ENCODE measurements at regions not wholly inside any gene's neighbourhood (a gene's known extent, or its start where the extent isn't known, plus 50 kb on each side); places are given as distances from the start of the nearest gene placed in this dataset.
"Not testable (repeated sequence)": the region's sequence is repeated elsewhere in the genome, so short reads cannot be mapped to it uniquely, and the experiment has no call there.

- no peak for DNase-seq
Measured at GRCh38 chr18:1505856-1506255, 601.2 kb downstream of the ADCYAP1 start.

- DNase-seq = no peak
Measured at GRCh38 chr18:1510542-1511179, 606.0 kb downstream of the ADCYAP1 start.

- no peak for DNase-seq
Measured at GRCh38 chr18:1511619-1512311, 607.1 kb downstream of the ADCYAP1 start.

GRCh38 chr18:1513519-1513918 lies 608.8 kb downstream of the ADCYAP1 start:
- DNase-seq = no peak

- not testable (repeated sequence) for DNase-seq
Measured at GRCh38 chr18:1521588-1522248, 617.0 kb downstream of the ADCYAP1 start.

GRCh38 chr18:1522249-1522615 lies 617.6 kb downstream of the ADCYAP1 start:
- DNase-seq = no peak

GRCh38 chr18:1526991-1527390 lies 622.3 kb downstream of the ADCYAP1 start:
- no peak for DNase-seq

- DNase-seq = no peak
Measured at GRCh38 chr18:1527805-1528204, 623.1 kb downstream of the ADCYAP1 start.

- no peak for DNase-seq
Measured at GRCh38 chr18:1528447-1528846, 623.8 kb downstream of the ADCYAP1 start.

- no peak for DNase-seq
Measured at GRCh38 chr18:1528964-1529509, 624.4 kb downstream of the ADCYAP1 start.

GRCh38 chr18:1530650-1531049 lies 626.0 kb downstream of the ADCYAP1 start:
- no peak for DNase-seq

- DNase-seq = no peak
Measured at GRCh38 chr18:1539276-1539675, 634.6 kb downstream of the ADCYAP1 start.

- DNase-seq = no peak
Measured at GRCh38 chr18:1541478-1541877, 636.8 kb downstream of the ADCYAP1 start.

- DNase-seq = no peak
Measured at GRCh38 chr18:1542230-1542774, 637.6 kb downstream of the ADCYAP1 start.

GRCh38 chr18:1544016-1544415 lies 639.3 kb downstream of the ADCYAP1 start:
- no peak for DNase-seq

- not testable (repeated sequence) for DNase-seq
Measured at GRCh38 chr18:1557711-1558110, 653.0 kb downstream of the ADCYAP1 start.

- DNase-seq = no peak
Measured at GRCh38 chr18:1559563-1559962, 654.9 kb downstream of the ADCYAP1 start.

- no peak for DNase-seq
Measured at GRCh38 chr18:1564793-1565192, 660.1 kb downstream of the ADCYAP1 start.

GRCh38 chr18:1571206-1571605 lies 666.5 kb downstream of the ADCYAP1 start:
- DNase-seq = no peak

GRCh38 chr18:1573732-1574131 lies 669.1 kb downstream of the ADCYAP1 start:
- no peak for DNase-seq

GRCh38 chr18:1575084-1575483 lies 670.4 kb downstream of the ADCYAP1 start:
- no peak for DNase-seq

- no peak for DNase-seq
Measured at GRCh38 chr18:1578505-1578904, 673.8 kb downstream of the ADCYAP1 start.

- DNase-seq = no peak
Measured at GRCh38 chr18:1581581-1581980, 676.9 kb downstream of the ADCYAP1 start.
